Muscle of arm (tissue), 1 donor: ENCODE measurements at regions not wholly inside any gene's neighbourhood (a gene's known extent, or its start where the extent isn't known, plus 50 kb on each side); places are given as distances from the start of the nearest gene placed in this dataset.

Experiments used
- DNase-seq: peaks from one replicate; pipeline ENCODE4 v3.0.0-alpha.2; 2013

- DNase-seq, result no peak
These were observed 68.1 kb upstream of the OTUD4 start for GRCh38 chr4:145248502-145248901.

- DNase-seq, result peak; percentile 83
These were observed 53.8 kb upstream of the OTUD4 start for GRCh38 chr4:145234091-145234706.

- no peak for DNase-seq
These were observed 51.7 kb upstream of the OTUD4 start for GRCh38 chr4:145231906-145232700.

GRCh38 chr4:145230726-145231125 is 50.3 kb upstream of the OTUD4 start:
- no peak for DNase-seq
